Fibroblast of mammary gland (primary cell): ENCODE measurements at regions not wholly inside any gene's neighbourhood (a gene's known extent, or its start where the extent isn't known, plus 50 kb on each side); places are given as distances from the start of the nearest gene placed in this dataset.

Experiments used
- DNase-seq: peaks from one replicate; pipeline ENCODE4 v3.0.0-alpha.2; 2010; ENCODE audit warnings: low read depth
- H3K4me3 ChIP-seq: 2 replicates; pipeline ENCODE4 v1.5.1; 2011; ENCODE audit warnings: low read depth, mild to moderate bottlenecking, low read length, moderate library complexity; ENCODE audit not compliant: control insufficient read depth
- TF ChIP-seq, protein P1 (sequence below): conservative IDR thresholded peaks from 2 replicates; pipeline ENCODE4 v1.5.1; 2011; ENCODE audit warnings: low read depth, low read length, inconsistent platforms; ENCODE audit not compliant: control insufficient read depth, insufficient read depth

DNA sequence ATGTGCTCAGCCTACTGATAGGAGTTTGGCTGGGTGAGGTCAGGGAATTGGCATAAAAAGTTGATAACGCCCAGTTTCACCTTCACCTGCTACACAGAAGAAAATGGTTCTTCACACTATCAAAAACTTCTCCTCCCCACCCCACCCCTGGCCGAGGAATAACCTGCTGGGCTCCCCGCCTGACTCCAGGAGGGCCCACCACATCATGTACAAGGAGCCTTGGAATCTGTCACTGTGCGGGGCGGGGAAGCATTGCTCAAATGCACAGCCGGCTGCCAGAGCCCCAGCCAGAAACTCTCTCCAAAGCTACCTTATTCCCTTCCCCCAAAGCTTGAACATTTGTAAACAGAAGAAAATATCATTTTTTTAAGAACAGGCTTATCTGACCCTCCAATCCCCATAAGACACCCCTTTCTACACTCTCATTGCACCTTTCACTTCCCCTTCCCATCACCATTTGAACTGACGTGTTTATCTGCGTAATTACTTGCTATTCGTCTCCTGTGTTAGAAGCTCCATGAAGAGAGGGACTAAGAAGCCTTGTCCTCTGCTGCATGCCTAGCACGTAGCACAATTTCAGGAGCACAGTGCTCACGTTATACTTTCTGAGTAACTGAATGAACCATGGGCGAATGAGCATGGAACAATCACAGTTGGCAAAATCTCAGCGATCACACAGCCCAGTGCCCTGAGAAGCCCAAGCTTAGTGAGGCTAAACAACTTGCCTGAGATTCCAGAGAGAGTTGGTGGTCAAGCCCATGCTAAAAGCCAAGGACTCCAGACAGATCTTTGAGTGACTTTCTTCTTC, 82.9 kb downstream of the HES1 start:
- DNase-seq = no peak
- TF ChIP-seq, protein P1, sequence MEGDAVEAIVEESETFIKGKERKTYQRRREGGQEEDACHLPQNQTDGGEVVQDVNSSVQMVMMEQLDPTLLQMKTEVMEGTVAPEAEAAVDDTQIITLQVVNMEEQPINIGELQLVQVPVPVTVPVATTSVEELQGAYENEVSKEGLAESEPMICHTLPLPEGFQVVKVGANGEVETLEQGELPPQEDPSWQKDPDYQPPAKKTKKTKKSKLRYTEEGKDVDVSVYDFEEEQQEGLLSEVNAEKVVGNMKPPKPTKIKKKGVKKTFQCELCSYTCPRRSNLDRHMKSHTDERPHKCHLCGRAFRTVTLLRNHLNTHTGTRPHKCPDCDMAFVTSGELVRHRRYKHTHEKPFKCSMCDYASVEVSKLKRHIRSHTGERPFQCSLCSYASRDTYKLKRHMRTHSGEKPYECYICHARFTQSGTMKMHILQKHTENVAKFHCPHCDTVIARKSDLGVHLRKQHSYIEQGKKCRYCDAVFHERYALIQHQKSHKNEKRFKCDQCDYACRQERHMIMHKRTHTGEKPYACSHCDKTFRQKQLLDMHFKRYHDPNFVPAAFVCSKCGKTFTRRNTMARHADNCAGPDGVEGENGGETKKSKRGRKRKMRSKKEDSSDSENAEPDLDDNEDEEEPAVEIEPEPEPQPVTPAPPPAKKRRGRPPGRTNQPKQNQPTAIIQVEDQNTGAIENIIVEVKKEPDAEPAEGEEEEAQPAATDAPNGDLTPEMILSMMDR = no peak
- H3K4me3 ChIP-seq = no peak overlapping the region

DNA sequence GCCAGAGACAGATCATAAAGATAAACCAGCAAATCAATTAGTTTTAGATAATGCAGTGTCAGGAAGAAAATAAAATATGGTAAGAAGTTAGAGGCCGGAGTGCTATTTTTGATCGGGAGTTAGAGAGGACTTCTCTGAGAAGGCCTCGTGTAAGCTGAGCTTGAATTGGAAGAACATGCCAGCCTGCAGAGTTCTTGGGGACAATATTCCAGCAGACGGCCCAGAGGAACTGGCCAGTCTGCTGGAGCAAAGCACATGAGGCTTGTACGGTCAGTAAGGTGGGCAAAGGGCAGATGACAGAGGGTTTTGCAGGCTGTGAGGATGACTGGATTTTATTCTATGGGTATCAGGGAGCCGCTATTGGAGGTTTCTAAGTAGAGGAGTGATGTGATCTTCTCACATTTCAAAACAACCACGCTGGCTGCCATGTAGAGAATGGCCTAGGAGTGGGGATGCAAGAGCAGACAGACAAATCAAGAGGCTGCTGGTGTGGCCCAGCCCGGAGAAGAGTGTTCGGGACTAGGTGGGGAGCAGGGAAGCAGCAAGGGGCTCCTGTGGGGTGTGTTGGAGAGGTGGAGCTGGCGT, 84.0 kb downstream of the HES1 start:
- no peak overlapping the region for H3K4me3 ChIP-seq
- no peak for DNase-seq
- TF ChIP-seq, protein P1 = no peak

DNA sequence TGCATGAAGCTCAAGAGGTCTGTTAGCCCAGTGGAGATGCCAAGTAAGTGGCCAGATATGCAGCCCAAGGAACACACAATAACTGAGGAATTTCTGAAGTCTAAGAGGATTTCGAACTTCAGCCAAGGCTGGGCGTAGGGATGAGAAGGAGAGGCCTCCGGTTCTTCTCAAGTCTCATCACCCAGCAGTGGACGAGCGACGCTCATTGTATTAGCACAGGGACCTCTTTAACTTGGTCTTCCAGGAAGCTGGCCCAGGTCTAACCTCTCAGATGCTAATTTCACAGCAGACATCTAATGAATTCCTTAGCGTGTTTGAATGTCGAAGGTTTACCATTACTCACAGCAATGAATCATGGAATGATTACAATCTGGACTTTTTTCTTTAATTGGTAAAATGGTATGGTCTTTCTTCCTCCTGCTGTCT, 85.0 kb downstream of the HES1 start:
- no peak overlapping the region for H3K4me3 ChIP-seq
- TF ChIP-seq, protein P1 = no peak
- DNase-seq = no peak

DNA sequence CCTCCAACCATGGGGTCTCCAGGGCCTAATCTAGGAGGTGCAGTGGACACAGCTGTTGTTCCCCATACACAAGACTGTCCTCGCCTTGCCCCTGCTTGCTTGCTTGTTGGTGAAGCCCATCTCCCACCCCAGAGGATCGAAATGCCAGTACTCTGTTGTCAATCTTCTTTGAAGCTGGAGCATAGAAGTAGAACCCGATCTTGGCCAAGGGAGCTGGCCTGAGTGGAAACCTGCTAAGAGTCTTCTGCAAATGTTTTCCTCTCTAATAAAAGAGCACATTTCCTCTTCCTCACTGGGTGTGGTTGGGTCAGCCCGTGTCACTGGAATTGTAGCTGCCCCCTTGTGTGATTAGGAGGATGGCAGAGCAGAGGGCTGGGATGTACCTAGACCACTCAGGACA, 85.4 kb downstream of the HES1 start:
- TF ChIP-seq, protein P1 = no peak
- no peak for DNase-seq
- H3K4me3 ChIP-seq = no peak overlapping the region

DNA sequence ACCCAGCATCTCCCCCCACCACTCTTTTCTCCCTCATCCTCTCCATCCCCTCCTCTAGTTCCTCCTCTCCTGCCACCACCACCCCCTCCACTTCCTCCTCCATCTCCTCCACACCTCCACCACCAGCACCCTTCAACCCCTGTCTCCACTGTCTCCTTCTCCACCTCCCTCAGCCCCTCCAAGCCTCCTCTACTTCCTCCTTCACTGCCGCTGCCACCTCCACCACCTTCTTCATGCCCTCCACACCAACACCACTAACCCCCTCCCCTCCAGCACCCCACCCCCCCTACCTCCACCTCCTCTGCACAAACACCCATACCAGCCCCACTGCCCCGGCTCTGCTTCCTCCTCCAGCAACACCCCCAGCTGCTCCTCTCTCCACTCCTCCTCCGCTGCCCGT, 88.0 kb downstream of the HES1 start:
- DNase-seq = no peak
- TF ChIP-seq, protein P1 = no peak
- H3K4me3 ChIP-seq = no peak overlapping the region

DNA sequence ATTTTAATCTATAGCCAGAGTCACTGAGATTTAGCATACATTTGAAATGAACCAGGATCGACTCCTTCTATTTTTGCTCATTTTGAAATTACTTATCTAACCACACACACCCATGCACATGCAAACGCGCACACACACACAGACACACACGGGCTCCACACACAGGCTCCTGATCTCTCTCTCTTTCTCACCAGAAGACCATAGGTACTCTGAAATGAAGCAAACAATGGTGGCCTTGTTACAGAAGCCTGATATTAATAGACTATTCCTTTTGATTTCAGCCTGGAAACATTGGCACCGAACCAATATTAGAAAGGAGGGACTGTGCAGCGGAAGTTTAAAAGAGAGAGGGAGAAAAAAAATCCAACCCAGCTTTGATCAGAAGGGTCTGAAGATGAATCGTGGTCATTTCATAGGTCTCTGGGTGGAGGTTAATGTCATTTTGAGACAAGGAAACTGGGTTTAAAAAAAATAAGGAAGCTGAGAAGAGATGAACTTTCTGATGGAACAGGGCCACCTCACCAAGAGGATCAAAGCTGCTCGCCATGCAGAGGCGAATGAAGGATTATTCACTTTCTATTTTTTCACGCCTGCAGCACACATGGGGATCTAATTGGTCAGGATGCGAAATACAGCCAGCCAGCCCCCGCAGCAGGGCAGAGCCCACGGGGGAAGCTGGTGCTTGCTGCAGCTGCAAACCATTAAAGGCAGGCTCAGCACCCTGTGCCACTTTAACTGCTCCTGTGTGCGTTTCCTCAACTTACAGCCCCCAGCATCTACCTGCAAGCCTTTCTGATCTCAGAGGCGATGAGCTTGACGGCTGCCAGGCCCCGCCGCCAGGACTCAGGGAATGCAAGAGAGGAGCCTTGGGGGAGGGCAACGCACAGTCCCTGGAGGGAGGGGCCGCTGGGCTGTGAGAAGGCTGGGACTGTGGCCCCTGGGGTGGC, 88.8 kb downstream of the HES1 start:
- DNase-seq = no peak
- no peak overlapping the region for H3K4me3 ChIP-seq
- TF ChIP-seq, protein P1 = no peak
